Epithelial cell of proximal tubule (primary cell): ENCODE measurements at regions not wholly inside any gene's neighbourhood (a gene's known extent, or its start where the extent isn't known, plus 50 kb on each side); places are given as distances from the start of the nearest gene placed in this dataset.
"Not testable (repeated sequence)": the region's sequence is repeated elsewhere in the genome, so short reads cannot be mapped to it uniquely, and the experiment has no call there.

Source experiments
- DNase-seq: peaks from one replicate; pipeline ENCODE4 v3.0.0-alpha.2; 2011; ENCODE audit warnings: low read depth
- H3K4me3 ChIP-seq: 2 replicates; pipeline ENCODE4 v1.5.1; 2011; ENCODE audit warnings: low read depth, mild to moderate bottlenecking, low read length
- CTCF ChIP-seq: conservative IDR thresholded peaks from 2 replicates; pipeline ENCODE4 v1.5.1; 2012; ENCODE audit warnings: low read depth, mild to moderate bottlenecking, low read length

- peak; percentile 87 for TF ChIP-seq CTCF
- H3K4me3 ChIP-seq: peak overlapping the region; percentile 77
- peak; percentile 29 for DNase-seq
Observed at GRCh38 chr13:21297914-21298831, 121.7 kb downstream of the MRPL57 start.

GRCh38 chr13:21304256-21304655, 127.8 kb downstream of the MRPL57 start:
- no peak for TF ChIP-seq CTCF
- H3K4me3 ChIP-seq: no peak overlapping the region
- no peak for DNase-seq

- DNase-seq, H3K4me3 ChIP-seq: not testable (repeated sequence)
Observed at GRCh38 chr13:21306300-21307073, 130.0 kb downstream of the MRPL57 start.

- DNase-seq, H3K4me3 ChIP-seq: not testable (repeated sequence)
Observed at GRCh38 chr13:21307158-21307557, 130.7 kb downstream of the MRPL57 start.

- no peak for DNase-seq
- no peak overlapping the region for H3K4me3 ChIP-seq
- TF ChIP-seq CTCF: no peak
Observed at GRCh38 chr13:21308906-21309305, 132.4 kb downstream of the MRPL57 start.

- no peak for TF ChIP-seq CTCF
- no peak overlapping the region for H3K4me3 ChIP-seq
- DNase-seq: no peak
Observed at GRCh38 chr13:21309542-21310172, 133.2 kb downstream of the MRPL57 start.

- TF ChIP-seq CTCF: no peak
- no peak overlapping the region for H3K4me3 ChIP-seq
- DNase-seq: no peak
Observed at GRCh38 chr13:21310220-21310619, 133.8 kb downstream of the MRPL57 start.

- DNase-seq, H3K4me3 ChIP-seq: not testable (repeated sequence)
Observed at GRCh38 chr13:21314976-21315375, 138.5 kb downstream of the MRPL57 start.
